Calu3 (cell line): ENCODE measurements at regions not wholly inside any gene's neighbourhood (a gene's known extent, or its start where the extent isn't known, plus 50 kb on each side); places are given as distances from the start of the nearest gene placed in this dataset.

ENCODE experiments used
- BruUV-seq: library from RNA; stranded (reverse); fragments of 400-500 nt; replicated peaks from 2 replicates; lab custom pipeline; 2021; lab: Mats Ljungman, UMichigan
- CTCF ChIA-PET: fragments of 300-600 bp; sonication (Branson Sonifier 250); formaldehyde crosslinking; loops from one replicate; lab custom pipeline; 2022; ENCODE audit warnings: antibody characterized with exemption; lab: Charles Lee
- DNase-seq: peaks from one replicate; pipeline ENCODE4 v3.0.0; 2022
- H3K27ac Mint-ChIP-seq: one replicate; pipeline ENCODE4 v1.8.0; 2022; ENCODE audit warnings: mixed read lengths; ENCODE audit not compliant: unreplicated experiment
- H3K27me3 Mint-ChIP-seq: one replicate; pipeline ENCODE4 v1.8.0; 2022; ENCODE audit warnings: mixed read lengths; ENCODE audit not compliant: unreplicated experiment
- H3K36me3 Mint-ChIP-seq: one replicate; pipeline ENCODE4 v1.8.0; 2022; ENCODE audit warnings: mild to moderate bottlenecking, moderate library complexity, mixed read lengths; ENCODE audit not compliant: insufficient read depth, unreplicated experiment
- H3K4me1 Mint-ChIP-seq: one replicate; pipeline ENCODE4 v1.8.0; 2022; ENCODE audit warnings: mild to moderate bottlenecking, low read depth, mixed read lengths; ENCODE audit not compliant: unreplicated experiment
- H3K4me3 Mint-ChIP-seq: one replicate; pipeline ENCODE4 v1.8.0; 2022; ENCODE audit warnings: mild to moderate bottlenecking, low read depth, moderate library complexity, mixed read lengths; ENCODE audit not compliant: unreplicated experiment
- H3K9me3 Mint-ChIP-seq: one replicate; pipeline ENCODE4 v1.8.0; 2022; ENCODE audit warnings: low read depth, mixed read lengths; ENCODE audit not compliant: unreplicated experiment
- CTCF ChIP-seq: fragments of 200-600 bp; IDR thresholded peaks from one replicate; pipeline ENCODE4 v1.8.0; 2022; ENCODE audit warnings: antibody characterized with exemption; ENCODE audit not compliant: unreplicated experiment
- intact Hi-C: fragments of 100-400 bp; cut with micrococcal nuclease; formaldehyde crosslinking; loops from one replicate; pipeline ENCODE4 v1.10.0; 2022; ENCODE audit not compliant: unreplicated experiment

GRCh38 chr18:37669991-37670534, 104.5 kb upstream of the CELF4 start:
- peaks cover 5% of the 10 kb centered on the region for H3K9me3 Mint-ChIP-seq
- CTCF ChIA-PET, result no interaction called here
- no peak for DNase-seq
- no TSS peak for BruUV-seq
- no peaks in the 10 kb centered on the region for H3K36me3 Mint-ChIP-seq
- no peaks in the 10 kb centered on the region for H3K27me3 Mint-ChIP-seq
- TF ChIP-seq CTCF, result no peak
- H3K4me3 Mint-ChIP-seq, result no peak overlapping the region
- intact Hi-C loops, result loop anchor here (10.0 kb wide), 1 partner anchor 95 kb away; no protein-coding TSS in a partner anchor
- no peak overlapping the region for H3K27ac Mint-ChIP-seq
- peaks cover 11% of the 10 kb centered on the region for H3K4me1 Mint-ChIP-seq

GRCh38 chr18:37668971-37669747, 103.6 kb upstream of the CELF4 start:
- CTCF ChIA-PET, result no interaction called here
- no peak for TF ChIP-seq CTCF
- peaks cover 11% of the 10 kb centered on the region for H3K4me1 Mint-ChIP-seq
- BruUV-seq, result no TSS peak
- no peak for DNase-seq
- no peak overlapping the region for H3K4me3 Mint-ChIP-seq
- H3K36me3 Mint-ChIP-seq, result no peaks in the 10 kb centered on the region
- no peak overlapping the region for H3K27ac Mint-ChIP-seq
- peaks cover 5% of the 10 kb centered on the region for H3K9me3 Mint-ChIP-seq
- intact Hi-C loops, result loop anchor here (10.0 kb wide), 1 partner anchor 94 kb away; no protein-coding TSS in a partner anchor
- no peaks in the 10 kb centered on the region for H3K27me3 Mint-ChIP-seq

GRCh38 chr18:37667836-37668235, 102.2 kb upstream of the CELF4 start:
- DNase-seq, result no peak
- Mint-ChIP-seq H3K4me1 (peaks cover 11% of the 10 kb centered on the region), H3K4me3 (no peak overlapping the region), H3K36me3 (no peaks in the 10 kb centered on the region), H3K9me3 (peaks cover 5% of the 10 kb centered on the region), H3K27me3 (no peaks in the 10 kb centered on the region), H3K27ac (no peak overlapping the region)
- intact Hi-C loops, result loop anchor here (10.0 kb wide), 1 partner anchor 93 kb away; no protein-coding TSS in a partner anchor
- CTCF ChIA-PET, result no interaction called here
- no TSS peak for BruUV-seq
- TF ChIP-seq CTCF, result no peak

GRCh38 chr18:37666991-37667390, 101.4 kb upstream of the CELF4 start:
- no peak for TF ChIP-seq CTCF
- H3K27me3 Mint-ChIP-seq, result no peaks in the 10 kb centered on the region
- no peak for DNase-seq
- H3K4me3 Mint-ChIP-seq, result no peak overlapping the region
- H3K9me3 Mint-ChIP-seq, result peaks cover 5% of the 10 kb centered on the region
- intact Hi-C loops, result loop anchor here (10.0 kb wide), 1 partner anchor 92 kb away; no protein-coding TSS in a partner anchor
- H3K4me1 Mint-ChIP-seq, result peaks cover 11% of the 10 kb centered on the region
- H3K36me3 Mint-ChIP-seq, result no peaks in the 10 kb centered on the region
- CTCF ChIA-PET, result interaction anchor here (0.6 kb wide), 1 partner anchor 413 kb away, joined by 3 read pairs; no protein-coding TSS in a partner anchor
- no peak overlapping the region for H3K27ac Mint-ChIP-seq
- no TSS peak for BruUV-seq
